ENCODE measurements at regions not wholly inside any gene's neighbourhood (a gene's known extent, or its start where the extent isn't known, plus 50 kb on each side); places are given as distances from the start of the nearest gene placed in this dataset.

- TF ChIP-seq ZBTB26 (CRISPR knock-in tag; IDR thresholded peaks at IDR 0.05; ENCODE audit: borderline replicate concordance): no peak
Observed at GRCh38 chr10:123259791-123260190, 105.6 kb downstream of the BUB3 start (continued).

- DNase-seq (ENCODE audit: low spot score) (no peak), ATAC-seq (no peak), FAIRE-seq (no peak)
- intact Hi-C loops (cut with micrococcal nuclease; ENCODE audit: unreplicated experiment): no loop called here
- H3K27ac ChIP-seq (ENCODE audit: extremely low read length, insufficient read depth, low read length): no peak overlapping the region
- no peak overlapping the region for H3K4me2 ChIP-seq (ENCODE audit: low read depth, low read length)
- no peak overlapping the region for H3K4me3 ChIP-seq (replicated peaks in 1 of 3; ENCODE audit: insufficient read depth in 1 of 3, low read depth in 2 of 3, low read length in 3 of 3)
- H3K27me3 ChIP-seq (ENCODE audit: control insufficient read depth in 1 of 2, insufficient read depth in 2 of 2, low read length in 2 of 2): no peaks in the 10 kb centered on the region
- no peaks in the 10 kb centered on the region for H4K20me1 ChIP-seq (ENCODE audit: insufficient read depth, low read length)
- TF ChIP-seq ZNF510 (CRISPR knock-in tag; IDR thresholded peaks at IDR 0.05; ENCODE audit: low read depth) (no peak), IRF1 (CRISPR knock-in tag; IDR thresholded peaks at IDR 0.05; ENCODE audit: low read depth) (no peak), MTA1 (CRISPR knock-in tag; IDR thresholded peaks at IDR 0.05; ENCODE audit: borderline replicate concordance) (no peak), SMAD9 (CRISPR knock-in tag; IDR thresholded peaks at IDR 0.05) (no peak), ZMAT3 (CRISPR knock-in tag; conservative IDR thresholded peaks at IDR 0.05) (no peak), BCL6 (CRISPR knock-in tag; IDR thresholded peaks at IDR 0.05) (no peak), CAMTA2 (CRISPR knock-in tag; IDR thresholded peaks at IDR 0.05; ENCODE audit: borderline replicate concordance) (no peak), ZNF782 (CRISPR knock-in tag; IDR thresholded peaks at IDR 0.05; ENCODE audit: borderline replicate concordance) (no peak), MBNL3 (CRISPR knock-in tag; conservative IDR thresholded peaks at IDR 0.05) (no peak), ARID2 (CRISPR knock-in tag; IDR thresholded peaks at IDR 0.05; ENCODE audit: borderline replicate concordance) (no peak), JARID2 (CRISPR knock-in tag; IDR thresholded peaks at IDR 0.05; ENCODE audit: insufficient replicate concordance) (no peak)
- POLR2A ChIA-PET: no interaction called here
- in situ Hi-C loops (cut with HindIII; ENCODE audit: extremely low pct_ligation_motif_present, low pct_unique_long_range_greater_than_20kb): no loop called here
- H3K9me3 ChIP-seq (ENCODE audit: low read length): no peaks in the 10 kb centered on the region
- 39% methylated on average over 9 of the region's 9 CpGs for WGBS (ENCODE audit: low lambda C conversion rate)
- no peak overlapping the region for H3K9ac ChIP-seq (ENCODE audit: insufficient read depth, low read depth, low read length)
- BruUV-seq (replicated peaks): no TSS peak
- no peaks in the 10 kb centered on the region for H3K36me3 ChIP-seq (replicated peaks in 1 of 2; ENCODE audit: control insufficient read depth in 1 of 2, insufficient read depth in 2 of 2, low read length in 2 of 2)
- H2AFZ ChIP-seq (ENCODE audit: low read length): no peak overlapping the region
- CTCF ChIA-PET (ENCODE audit: low intra/inter-chr PET ratio, low total read pairs): no interaction called here
- no peaks in the 10 kb centered on the region for H3K79me2 ChIP-seq (ENCODE audit: insufficient read depth, low read length)
- H3K4me1 ChIP-seq (ENCODE audit: insufficient read depth, low read length): no peaks in the 10 kb centered on the region
Observed at GRCh38 chr10:123262456-123262855, 108.3 kb downstream of the BUB3 start.

Data from HepG2 (cell line).